GM12875 (cell line): ENCODE measurements at regions not wholly inside any gene's neighbourhood (a gene's known extent, or its start where the extent isn't known, plus 50 kb on each side); places are given as distances from the start of the nearest gene placed in this dataset.

Source experiments
- H3K4me3 ChIP-seq: one replicate; pipeline ENCODE4 v1.5.1; 2011; ENCODE audit warnings: low read depth, low read length, control low read depth
- CTCF ChIP-seq: IDR thresholded peaks from 2 replicates; pipeline ENCODE4 v1.5.1; 2011; ENCODE audit warnings: low read depth, mild to moderate bottlenecking, control low read depth, inconsistent platforms, low read length, moderate library complexity, borderline replicate concordance; ENCODE audit not compliant: insufficient read depth

GRCh38 chr12:24695103-24695502 lies 253.8 kb downstream of the BCAT1 start:
- no peak overlapping the region for H3K4me3 ChIP-seq
- no peak for TF ChIP-seq CTCF

GRCh38 chr12:24688601-24689000 lies 260.3 kb downstream of the BCAT1 start:
- no peak overlapping the region for H3K4me3 ChIP-seq
- no peak for TF ChIP-seq CTCF

GRCh38 chr12:24681570-24681969 lies 267.3 kb downstream of the BCAT1 start:
- TF ChIP-seq CTCF: no peak
- H3K4me3 ChIP-seq: no peak overlapping the region

GRCh38 chr12:24679126-24679525 lies 269.8 kb downstream of the BCAT1 start:
- H3K4me3 ChIP-seq: no peak overlapping the region
- TF ChIP-seq CTCF: no peak

- no peak for TF ChIP-seq CTCF
- no peak overlapping the region for H3K4me3 ChIP-seq
Measured at GRCh38 chr12:24678436-24678835, 270.5 kb downstream of the BCAT1 start.

GRCh38 chr12:24668563-24668962 lies 280.3 kb downstream of the BCAT1 start:
- H3K4me3 ChIP-seq: no peak overlapping the region
- no peak for TF ChIP-seq CTCF

- H3K4me3 ChIP-seq: no peak overlapping the region
- TF ChIP-seq CTCF: no peak
Measured at GRCh38 chr12:24664161-24664880, 284.6 kb downstream of the BCAT1 start.
